ENCODE measurements at regions not wholly inside any gene's neighbourhood (a gene's known extent, or its start where the extent isn't known, plus 50 kb on each side); places are given as distances from the start of the nearest gene placed in this dataset.

GRCh38 chr12:14167005-14167628 lies 185.7 kb upstream of the GRIN2B start:
- no peak overlapping the region for H3K4me3 ChIP-seq (ENCODE audit: low read depth, low read length)
- peak; percentile 55 for DNase-seq (ENCODE audit: low read depth)
- peak; percentile 99 for TF ChIP-seq CTCF (IDR thresholded peaks at IDR 0.05; ENCODE audit: insufficient read depth, low read depth, low read length)

GRCh38 chr12:14169281-14169680 lies 187.9 kb upstream of the GRIN2B start:
- TF ChIP-seq CTCF (IDR thresholded peaks at IDR 0.05; ENCODE audit: insufficient read depth, low read depth, low read length): no peak
- no peak overlapping the region for H3K4me3 ChIP-seq (ENCODE audit: low read depth, low read length)
- DNase-seq (ENCODE audit: low read depth): no peak

- TF ChIP-seq CTCF (IDR thresholded peaks at IDR 0.05; ENCODE audit: insufficient read depth, low read depth, low read length): no peak
- DNase-seq (ENCODE audit: low read depth): no peak
Observed at GRCh38 chr12:14171106-14171505, 189.7 kb upstream of the GRIN2B start.

GRCh38 chr12:14175206-14175605 lies 190.3 kb upstream of the ATF7IP start:
- TF ChIP-seq CTCF (IDR thresholded peaks at IDR 0.05; ENCODE audit: insufficient read depth, low read depth, low read length): no peak
- no peak overlapping the region for H3K4me3 ChIP-seq (ENCODE audit: low read depth, low read length)
- DNase-seq (ENCODE audit: low read depth): no peak

More at GRCh38 chr12:14171106-14171505, 189.7 kb upstream of the GRIN2B start:
- H3K4me3 ChIP-seq (ENCODE audit: low read depth, low read length): no peak overlapping the region

- H3K4me3 ChIP-seq (ENCODE audit: low read depth, low read length): no peak overlapping the region
- DNase-seq (ENCODE audit: low read depth): peak; percentile 40
- peak; percentile 70 for TF ChIP-seq CTCF (IDR thresholded peaks at IDR 0.05; ENCODE audit: insufficient read depth, low read depth, low read length)
Observed at GRCh38 chr12:14185427-14186192, 179.9 kb upstream of the ATF7IP start.

GRCh38 chr12:14186193-14186502 lies 179.3 kb upstream of the ATF7IP start:
- no peak for DNase-seq (ENCODE audit: low read depth)
- peak; percentile 2 for TF ChIP-seq CTCF (IDR thresholded peaks at IDR 0.05; ENCODE audit: insufficient read depth, low read depth, low read length)
- no peak overlapping the region for H3K4me3 ChIP-seq (ENCODE audit: low read depth, low read length)
